K562 (cell line): ENCODE measurements at regions not wholly inside any gene's neighbourhood (a gene's known extent, or its start where the extent isn't known, plus 50 kb on each side); places are given as distances from the start of the nearest gene placed in this dataset.

Source experiments
- ATAC-seq: fragments of 200-7000 bp; cut with Tn5 transposase; 3 replicates; pipeline ENCODE4 v1.9.1; 2020; ENCODE audit warnings: moderate library complexity
- BruUV-seq: library from RNA; stranded (reverse); fragments of 400-500 nt; replicated peaks from 2 replicates; lab custom pipeline; 2021; lab: Mats Ljungman, UMichigan
- CTCF ChIA-PET: fragments of 300-600 bp; formaldehyde crosslinking; extraction: SDS; loops from one replicate; lab custom pipeline; 2021; ENCODE audit warnings: low intra/inter-chr PET ratio; lab: Yijun Ruan, JAX
- POLR2A ChIA-PET: fragments of 300-600, 350-650 bp; sonication (Branson Sonifier 250); formaldehyde crosslinking; extraction: SDS; loops from one replicate; lab custom pipeline; 2021; ENCODE audit warnings: antibody characterized with exemption, inconsistent platforms; lab: Yijun Ruan, JAX
- DNase-seq, 4 experiments: peaks; one replicate each; pipeline versions ENCODE4 v3.0.0 to v3.0.0-alpha.2; 2011 to 2018; ENCODE audit warnings: low spot score in 3 of 4, mixed read lengths in 3 of 4; ENCODE audit errors: extremely low read depth in 1 of 4
- FAIRE-seq: peaks from 2 replicates; lab custom pipeline; 2011; peaks lifted over from hg19 to GRCh38; lab: Jason Lieb, UNC
- H2AFZ ChIP-seq: 2 replicates; pipeline ENCODE4 v1.6.0; 2011; ENCODE audit warnings: low read depth, low read length, control low read depth, inconsistent platforms
- H3K27ac ChIP-seq: fragments of 200-600 bp; 3 replicates; pipeline ENCODE4 v1.8.0; 2011; ENCODE audit warnings: low read depth, mild to moderate bottlenecking, control low read depth, inconsistent platforms, low read length, moderate library complexity, mixed read lengths; ENCODE audit errors: extremely low read depth
- H3K27me3 ChIP-seq, 2 experiments: fragments of 300-600 bp in 1 of 2; 2 replicates in 1 of 2; 3 replicates in 1 of 2; pipeline versions ENCODE4 v1.6.0 to v1.8.0; 2011; ENCODE audit warnings: inconsistent platforms in 2 of 2, low read length in 2 of 2, mild to moderate bottlenecking in 1 of 2, mixed read lengths in 1 of 2, moderate library complexity in 1 of 2; ENCODE audit not compliant: control insufficient read depth in 2 of 2, insufficient read depth in 2 of 2
- H3K36me3 ChIP-seq: fragments of 300-600 bp; 3 replicates; pipeline ENCODE4 v1.8.0; 2011; ENCODE audit warnings: mild to moderate bottlenecking, low read length, inconsistent platforms; ENCODE audit not compliant: control insufficient read depth, insufficient read depth
- H3K4me1 ChIP-seq, 2 experiments: fragments of 200-600 bp in 1 of 2; replicated peaks in 1 of 2; 2 replicates in 1 of 2; 3 replicates in 1 of 2; pipeline versions ENCODE4 v1.5.1 to v1.8.0; 2011; ENCODE audit warnings: inconsistent platforms in 2 of 2, low read length in 2 of 2, mild to moderate bottlenecking in 1 of 2, mixed read lengths in 1 of 2, moderate library complexity in 1 of 2; ENCODE audit not compliant: control insufficient read depth in 2 of 2, insufficient read depth in 2 of 2
- H3K4me2 ChIP-seq: 2 replicates; pipeline ENCODE4 v1.6.1; 2011; ENCODE audit warnings: low read length, control low read depth, inconsistent platforms, mixed read lengths; ENCODE audit not compliant: insufficient read depth
- H3K4me3 ChIP-seq: fragments of 200-600 bp; sonication (generic), shearing (Covaris generic); 2 replicates; pipeline ENCODE4 v1.5.1; 2016; ENCODE audit warnings: control low read depth, inconsistent platforms
- H3K79me2 ChIP-seq: fragments of 200-600 bp; 3 replicates; pipeline ENCODE4 v1.8.0; 2011; ENCODE audit warnings: low read length, inconsistent platforms; ENCODE audit not compliant: control insufficient read depth, insufficient read depth
- H3K9ac ChIP-seq, 2 experiments: 2 replicates each; pipeline versions ENCODE4 v1.6.0 to v1.6.1; 2011; ENCODE audit warnings: low read depth in 2 of 2, low read length in 2 of 2, control low read depth in 1 of 2, inconsistent platforms in 1 of 2, mild to moderate bottlenecking in 1 of 2, mixed read lengths in 1 of 2; ENCODE audit not compliant: insufficient read depth in 1 of 2
- H3K9me1 ChIP-seq: one replicate; pipeline ENCODE4 v1.6.0; 2011; ENCODE audit warnings: inconsistent platforms, mild to moderate bottlenecking, low read length, moderate library complexity; ENCODE audit not compliant: control insufficient read depth, insufficient read depth
- H3K9me3 ChIP-seq: replicated peaks from 2 replicates; pipeline ENCODE4 v1.5.1; 2011; ENCODE audit warnings: low read depth, low read length, inconsistent platforms; ENCODE audit not compliant: control insufficient read depth, insufficient read depth
- H4K20me1 ChIP-seq: replicated peaks from 2 replicates; pipeline ENCODE4 v1.6.1; 2011; ENCODE audit warnings: low read length, inconsistent platforms, mixed read lengths; ENCODE audit not compliant: control insufficient read depth, insufficient read depth
- CCAR2 ChIP-seq: fragments of 200-400 bp; formaldehyde crosslinking; IDR thresholded peaks from 2 replicates; pipeline ENCODE4 v1.6.1; 2017; ENCODE audit warnings: mild to moderate bottlenecking, low read depth, low read length
- EHMT2 ChIP-seq: fragments of 450-650 bp; IDR thresholded peaks from 2 replicates; pipeline ENCODE4 v1.6.1; 2018; ENCODE audit warnings: antibody characterized with exemption
- GABPB1 ChIP-seq: sonication (generic); formaldehyde crosslinking; IDR thresholded peaks from 2 replicates; pipeline ENCODE4 v1.8.0; 2022; ENCODE audit warnings: mild to moderate bottlenecking, missing genetic modification reagents
- JUND ChIP-seq, 2 experiments: IDR thresholded peaks; 2 replicates in 1 of 2; 3 replicates in 1 of 2; pipeline ENCODE4 v1.6.1; 2011; ENCODE audit warnings: borderline replicate concordance in 2 of 2, low read depth in 2 of 2, low read length in 2 of 2, improper control_type of control experiment in 1 of 2, missing biosample characterization in 1 of 2, missing genetic modification characterization in 1 of 2, missing genetic modification reagents in 1 of 2
- MCM5 ChIP-seq: fragments of 450-650 bp; IDR thresholded peaks from 2 replicates; pipeline ENCODE4 v1.6.1; 2016; ENCODE audit warnings: low read depth
- POLR2AphosphoS2 ChIP-seq: IDR thresholded peaks from 2 replicates; pipeline ENCODE4 v1.6.1; 2012; ENCODE audit warnings: low read length, improper control_type of control experiment
- SMARCC2 ChIP-seq: fragments of 450-650 bp; IDR thresholded peaks from 2 replicates; pipeline ENCODE4 v1.6.1; 2017; ENCODE audit warnings: antibody characterized with exemption, moderate library complexity, mild to moderate bottlenecking, low read depth
- SRF ChIP-seq, 2 experiments: fragments of 250-450, 450-650 bp in 1 of 2; sonication (Bioruptor Pico) in 1 of 2; sonication (generic) in 1 of 2; formaldehyde crosslinking; IDR thresholded peaks; 2 replicates each; pipeline versions ENCODE4 v1.5.0 to v1.5.1; 2020 to 2022; ENCODE audit warnings: mild to moderate bottlenecking in 1 of 2, missing genetic modification reagents in 1 of 2
- TAF15 ChIP-seq: fragments of 200-400 bp; formaldehyde crosslinking; IDR thresholded peaks from 2 replicates; pipeline ENCODE4 v1.6.1; 2017; ENCODE audit warnings: mild to moderate bottlenecking, low read depth, low read length, moderate library complexity
- ZNF212 ChIP-seq: fragments of 450-650 bp; formaldehyde crosslinking; IDR thresholded peaks from 2 replicates; pipeline ENCODE4 v1.4.0; 2020; ENCODE audit warnings: mild to moderate bottlenecking
- ZNF224 ChIP-seq: sonication (generic); formaldehyde crosslinking; IDR thresholded peaks from 2 replicates; pipeline ENCODE4 v1.8.0; 2022; ENCODE audit warnings: mild to moderate bottlenecking, missing genetic modification reagents
- ZNF263 ChIP-seq: sonication (generic); formaldehyde crosslinking; IDR thresholded peaks from 2 replicates; pipeline ENCODE4 v1.8.0; 2022; ENCODE audit warnings: mild to moderate bottlenecking, missing genetic modification reagents, borderline replicate concordance
- ZNF76 ChIP-seq: fragments of 250-450 bp; sonication (Bioruptor Pico); IDR thresholded peaks from 2 replicates; pipeline ENCODE4 v1.4.0; 2020; ENCODE audit warnings: mild to moderate bottlenecking, moderate library complexity, borderline replicate concordance
- WGBS: fragments of 100-300 bp; shearing (Covaris generic); methylation state at CpG from one replicate; pipeline ENCODE4 v1.1.6; 2016; ENCODE audit warnings: low coverage, mixed read lengths; ENCODE audit not compliant: insufficient coverage; ENCODE audit errors: missing lambda C conversion rate; 5-methylcytosine and 5-hydroxymethylcytosine counted together
- in situ Hi-C: fragments of 300-500 bp; cut with MboI; formaldehyde crosslinking; loops from 4 replicates; pipeline ENCODE4 v1.15.0; 2018; ENCODE audit warnings: inconsistent platforms, mixed read lengths
- intact Hi-C: fragments of 100-400 bp; cut with micrococcal nuclease; formaldehyde crosslinking; loops from 2 replicates; pipeline ENCODE4 v1.14.2; 2022

DNA sequence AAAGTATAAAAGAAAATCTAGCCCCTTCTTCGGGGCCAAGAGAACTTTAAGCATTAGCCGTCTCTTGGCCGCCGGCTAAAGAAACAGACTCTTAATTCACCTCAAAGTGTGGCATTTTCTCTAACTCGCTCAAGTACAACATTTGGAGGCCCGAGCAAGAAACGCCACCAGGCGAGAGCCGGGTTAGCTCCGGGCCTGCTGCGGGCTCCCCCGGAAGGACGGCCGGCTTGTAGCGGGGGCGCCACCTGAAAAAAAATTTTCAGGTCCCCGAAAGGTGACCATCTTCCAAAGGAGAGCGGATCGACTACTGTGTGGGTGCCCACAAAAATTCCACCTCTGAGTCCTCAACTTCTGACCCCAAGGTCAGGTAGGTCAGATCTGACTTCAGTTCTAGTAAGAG is 156.0 kb downstream of the DEFB131A start:
- WGBS, result 5% methylated on average over 19 of the region's 19 CpGs
- H3K4me2 ChIP-seq, result no peak overlapping the region

DNA sequence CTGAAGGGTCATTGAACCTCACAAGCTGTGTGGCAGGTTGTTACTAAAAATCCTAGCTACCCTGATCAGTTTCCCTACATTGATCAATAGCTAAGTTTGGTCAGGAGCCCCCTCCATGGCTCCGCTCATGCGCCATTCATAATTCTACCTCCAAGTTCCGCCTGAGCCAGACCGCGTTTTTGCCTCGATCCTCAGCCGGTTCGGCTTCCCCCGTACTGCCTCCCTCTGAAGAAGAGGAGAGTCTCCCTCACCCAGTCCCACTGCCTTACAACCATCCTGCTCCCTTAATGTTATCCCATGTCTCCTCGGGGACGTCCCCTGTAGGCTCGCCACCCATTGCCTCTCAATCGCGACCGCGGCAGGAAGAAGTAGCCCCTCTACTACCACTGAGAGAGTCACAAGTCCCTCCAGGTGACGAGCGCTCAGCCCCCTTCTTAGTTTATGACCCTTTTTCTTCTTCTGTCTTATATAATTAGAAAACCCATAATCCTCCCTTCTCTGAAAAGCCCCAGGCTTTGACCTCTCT is 158.2 kb downstream of the DEFB131A start:
- FAIRE-seq (no peak), ATAC-seq (no peak), DNase-seq (no peak)
- TF ChIP-seq SRF (CRISPR knock-in tag; IDR thresholded peaks at IDR 0.05), result no peak
- no peak for TF ChIP-seq POLR2AphosphoS2
- no peak for TF ChIP-seq MCM5
- intact Hi-C loops (no loop called here), in situ Hi-C loops (no loop called here)
- Histone ChIP-seq H3K79me2 (no peaks in the 10 kb centered on the region), H3K36me3 (no peaks in the 10 kb centered on the region), H4K20me1 (no peaks in the 10 kb centered on the region), H3K27ac (no peak overlapping the region), H3K9me1 (no peaks in the 10 kb centered on the region), H3K4me2 (no peak overlapping the region), H3K27me3 (peaks cover 0 to 4% of the 10 kb centered on the region in 2 experiments; a peak in 1 of 5 replicates), H3K9me3 (no peaks in the 10 kb centered on the region), H3K9ac (no peak overlapping the region), H2AFZ (no peak overlapping the region), H3K4me1 (no peaks in the 10 kb centered on the region), H3K4me3 (no peak overlapping the region)
- BruUV-seq, result no TSS peak
- CTCF ChIA-PET, result no interaction called here
- 3% methylated on average over 18 of the region's 18 CpGs for WGBS
- POLR2A ChIA-PET, result interaction anchor here (0.7 kb wide), 1 partner anchor 662 kb away, joined by 3 read pairs; no protein-coding TSS in a partner anchor

More for the DNA sequence above, 156.0 kb downstream of the DEFB131A start:
- intact Hi-C loops, result no loop called here
- no peaks in the 10 kb centered on the region for H3K79me2 ChIP-seq
- CTCF ChIA-PET, result no interaction called here
- no peak for ATAC-seq
- no TSS peak for BruUV-seq
- H3K9me1 ChIP-seq, result no peaks in the 10 kb centered on the region
- TF ChIP-seq ZNF224 (CRISPR knock-in tag) (no peak), CCAR2 (no peak), JUND (IDR thresholded peaks at IDR 0.05; ENCODE audit: borderline replicate concordance, low read depth, low read length) (no peak), JUND (tag; IDR thresholded peaks at IDR 0.05; ENCODE audit: borderline replicate concordance, low read depth, low read length) (no peak), ZNF263 (CRISPR knock-in tag) (no peak), TAF15 (no peak), ZNF212 (no peak), ZNF76 (CRISPR knock-in tag) (no peak), SMARCC2 (no peak), EHMT2 (no peak), GABPB1 (CRISPR knock-in tag) (no peak)
- TF ChIP-seq, all 486 proteins: peak for 0
- no peaks in the 10 kb centered on the region for H3K4me1 ChIP-seq
- no peak overlapping the region for H3K4me3 ChIP-seq
- no peaks in the 10 kb centered on the region for H3K36me3 ChIP-seq
- POLR2A ChIA-PET, result no interaction called here
- FAIRE-seq, result no peak
- H3K9ac ChIP-seq, result no peak overlapping the region
- H3K9me3 ChIP-seq, result no peaks in the 10 kb centered on the region
- in situ Hi-C loops, result no loop called here
- H2AFZ ChIP-seq, result no peak overlapping the region
- no peak overlapping the region for H3K27ac ChIP-seq
- no peaks in the 10 kb centered on the region for H4K20me1 ChIP-seq
- peaks cover 0 to 4% of the 10 kb centered on the region in 2 experiments; a peak in 1 of 5 replicates for H3K27me3 ChIP-seq
- DNase-seq, result no peak
